NCI-H524 treated with DMSO at 0.1 percent for 48 hours (cell line): ENCODE measurements at regions not wholly inside any gene's neighbourhood (a gene's known extent, or its start where the extent isn't known, plus 50 kb on each side); places are given as distances from the start of the nearest gene placed in this dataset.

Experiments used
- DNase-seq: peaks from one replicate; lab custom pipeline; 2025; lab: John Stamatoyannopoulos, UW

- no peak for DNase-seq
These were observed 67.7 kb upstream of the NR2F2 start for GRCh38 chr15:96262549-96263489.

GRCh38 chr15:96264351-96264798, 66.1 kb upstream of the NR2F2 start:
- no peak for DNase-seq

GRCh38 chr15:96264801-96265515, 65.5 kb upstream of the NR2F2 start:
- DNase-seq, result no peak

GRCh38 chr15:96266456-96266855, 64.0 kb upstream of the NR2F2 start:
- DNase-seq, result no peak

- DNase-seq, result no peak
These were observed 63.0 kb upstream of the NR2F2 start for GRCh38 chr15:96267463-96267862.

GRCh38 chr15:96268442-96269204, 61.9 kb upstream of the NR2F2 start:
- DNase-seq, result no peak

GRCh38 chr15:96270581-96271172, 59.8 kb upstream of the NR2F2 start:
- DNase-seq, result no peak

GRCh38 chr15:96272427-96272826, 58.1 kb upstream of the NR2F2 start:
- no peak for DNase-seq

GRCh38 chr15:96273317-96274086, 57.0 kb upstream of the NR2F2 start:
- DNase-seq, result no peak

GRCh38 chr15:96274087-96274440, 56.4 kb upstream of the NR2F2 start:
- DNase-seq, result no peak

GRCh38 chr15:96274698-96275097, 55.8 kb upstream of the NR2F2 start:
- no peak for DNase-seq

- no peak for DNase-seq
These were observed 53.9 kb upstream of the NR2F2 start for GRCh38 chr15:96276438-96277210.
